ENCODE measurements at regions not wholly inside any gene's neighbourhood (a gene's known extent, or its start where the extent isn't known, plus 50 kb on each side); places are given as distances from the start of the nearest gene placed in this dataset.

DNA sequence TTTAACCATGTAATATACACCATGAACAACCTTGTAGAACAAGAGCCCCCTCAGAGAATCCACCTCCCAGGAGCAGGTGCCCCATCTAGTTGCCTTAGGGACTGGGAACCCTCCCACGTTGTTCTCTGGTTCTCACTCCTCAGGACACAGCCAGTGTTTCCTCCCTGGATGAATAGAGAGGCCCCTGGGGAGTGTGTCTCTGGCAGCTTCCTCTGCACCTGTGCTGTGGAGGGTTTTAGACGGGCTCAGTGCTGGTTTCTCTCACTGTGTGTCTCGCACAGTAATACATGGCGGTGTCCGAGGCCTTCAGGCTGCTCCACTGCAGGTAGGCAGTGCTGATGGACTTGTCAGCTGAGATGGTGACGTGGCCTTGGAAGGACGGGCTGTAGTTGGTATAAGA, 581.3 kb downstream of the TMEM121 start:
- ChIA-PET POLR2A (no interaction called here), CTCF (no interaction called here)
- no peaks in the 10 kb centered on the region for H3K36me3 ChIP-seq (ENCODE audit: insufficient read depth, low read length)
- TF ChIP-seq, protein P1, sequence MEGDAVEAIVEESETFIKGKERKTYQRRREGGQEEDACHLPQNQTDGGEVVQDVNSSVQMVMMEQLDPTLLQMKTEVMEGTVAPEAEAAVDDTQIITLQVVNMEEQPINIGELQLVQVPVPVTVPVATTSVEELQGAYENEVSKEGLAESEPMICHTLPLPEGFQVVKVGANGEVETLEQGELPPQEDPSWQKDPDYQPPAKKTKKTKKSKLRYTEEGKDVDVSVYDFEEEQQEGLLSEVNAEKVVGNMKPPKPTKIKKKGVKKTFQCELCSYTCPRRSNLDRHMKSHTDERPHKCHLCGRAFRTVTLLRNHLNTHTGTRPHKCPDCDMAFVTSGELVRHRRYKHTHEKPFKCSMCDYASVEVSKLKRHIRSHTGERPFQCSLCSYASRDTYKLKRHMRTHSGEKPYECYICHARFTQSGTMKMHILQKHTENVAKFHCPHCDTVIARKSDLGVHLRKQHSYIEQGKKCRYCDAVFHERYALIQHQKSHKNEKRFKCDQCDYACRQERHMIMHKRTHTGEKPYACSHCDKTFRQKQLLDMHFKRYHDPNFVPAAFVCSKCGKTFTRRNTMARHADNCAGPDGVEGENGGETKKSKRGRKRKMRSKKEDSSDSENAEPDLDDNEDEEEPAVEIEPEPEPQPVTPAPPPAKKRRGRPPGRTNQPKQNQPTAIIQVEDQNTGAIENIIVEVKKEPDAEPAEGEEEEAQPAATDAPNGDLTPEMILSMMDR (IDR thresholded peaks at IDR 0.05): no peak
- no peaks in the 10 kb centered on the region for H3K4me1 Mint-ChIP-seq (ENCODE audit: low read depth)
- no peaks in the 10 kb centered on the region for H3K9me3 Mint-ChIP-seq
- H3K27ac Mint-ChIP-seq: no peak overlapping the region
- no peaks in the 10 kb centered on the region for H3K9me3 ChIP-seq (ENCODE audit: control insufficient read depth in 1 of 2, insufficient read depth in 1 of 2, low read length in 2 of 2)
- no peaks in the 10 kb centered on the region for H3K36me3 Mint-ChIP-seq (ENCODE audit: low read depth)
- intact Hi-C loops (cut with DNase I, micrococcal nuclease): no loop called here
- no peak for ATAC-seq (ENCODE audit: poor library complexity)
- H3K27me3 ChIP-seq (ENCODE audit: control insufficient read depth in 1 of 2, insufficient read depth in 2 of 2, low read length in 2 of 2): peaks cover 0 to 20% of the 10 kb centered on the region in 2 experiments
- H3K4me3 ChIP-seq (ENCODE audit: low read length): no peak overlapping the region
- H3K27me3 Mint-ChIP-seq: peaks cover 20% of the 10 kb centered on the region
- H3K27ac ChIP-seq (ENCODE audit: low read depth in 1 of 2, low read length in 2 of 2): no peak overlapping the region
- no peaks in the 10 kb centered on the region for H3K4me1 ChIP-seq (ENCODE audit: insufficient read depth, low read length)
- no peak overlapping the region for H3K4me3 Mint-ChIP-seq
- DNase-seq: no peak

DNA sequence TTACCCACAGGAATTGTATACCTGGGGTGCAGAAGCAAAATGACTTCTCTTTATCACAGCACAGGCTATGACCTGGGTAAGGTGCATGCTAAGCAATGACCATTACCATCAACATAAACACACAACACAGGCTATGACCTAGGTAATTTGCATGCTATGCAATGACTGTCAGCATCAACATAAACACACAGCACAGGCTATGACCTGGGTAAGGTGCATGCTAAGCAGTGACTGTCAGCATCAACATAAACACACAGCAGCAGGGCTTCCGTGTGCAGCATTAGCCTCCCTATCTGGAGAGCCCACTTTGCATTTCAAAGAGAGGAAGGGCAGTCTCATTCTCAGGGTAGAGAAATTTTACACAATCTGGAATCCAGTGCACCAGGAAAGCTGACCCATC, 583.0 kb downstream of the TMEM121 start:
- intact Hi-C loops (cut with DNase I, micrococcal nuclease): no loop called here
- TF ChIP-seq, protein P1 (IDR thresholded peaks at IDR 0.05): no peak
- Histone ChIP-seq H3K4me3 (ENCODE audit: low read length) (no peak overlapping the region), H3K36me3 (ENCODE audit: insufficient read depth, low read length) (no peaks in the 10 kb centered on the region), H3K9me3 (ENCODE audit: control insufficient read depth in 1 of 2, insufficient read depth in 1 of 2, low read length in 2 of 2) (no peaks in the 10 kb centered on the region), H3K27me3 (ENCODE audit: control insufficient read depth in 1 of 2, insufficient read depth in 2 of 2, low read length in 2 of 2) (peaks cover 0 to 17% of the 10 kb centered on the region in 2 experiments), H3K27ac (ENCODE audit: low read depth in 1 of 2, low read length in 2 of 2) (no peak overlapping the region), H3K4me1 (ENCODE audit: insufficient read depth, low read length) (no peaks in the 10 kb centered on the region)
- ATAC-seq (ENCODE audit: poor library complexity) (no peak), DNase-seq (no peak)
- Mint-ChIP-seq H3K4me1 (ENCODE audit: low read depth) (no peaks in the 10 kb centered on the region), H3K9me3 (no peaks in the 10 kb centered on the region), H3K27ac (no peak overlapping the region), H3K4me3 (no peak overlapping the region), H3K36me3 (ENCODE audit: low read depth) (no peaks in the 10 kb centered on the region), H3K27me3 (peaks cover 12% of the 10 kb centered on the region)
- ChIA-PET CTCF (no interaction called here), POLR2A (no interaction called here)

DNA sequence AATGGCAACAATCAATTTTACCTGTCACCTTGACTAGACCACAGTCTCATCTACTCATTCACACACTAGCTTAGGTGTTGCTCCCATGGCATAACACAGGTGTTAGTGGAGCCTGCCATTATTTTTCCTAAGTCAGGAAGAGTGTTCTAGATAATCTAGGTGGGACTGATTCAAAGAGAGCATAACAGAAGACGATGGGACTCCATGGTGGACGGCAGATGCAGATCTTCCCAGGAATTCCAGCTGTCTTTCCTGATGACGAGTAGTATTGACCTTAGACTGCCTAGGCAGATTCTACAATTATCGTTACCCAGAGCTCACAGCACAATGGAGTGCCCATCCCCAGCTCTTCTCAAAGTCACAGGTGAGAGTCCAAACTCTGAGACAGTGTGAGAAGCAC, 589.0 kb downstream of the TMEM121 start:
- Mint-ChIP-seq H3K27me3 (peaks cover 21% of the 10 kb centered on the region), H3K36me3 (ENCODE audit: low read depth) (no peaks in the 10 kb centered on the region), H3K27ac (peak overlapping the region; percentile 34), H3K4me1 (ENCODE audit: low read depth) (peaks cover 17% of the 10 kb centered on the region), H3K4me3 (peak overlapping the region; percentile 17), H3K9me3 (no peaks in the 10 kb centered on the region)
- ChIA-PET CTCF (interaction anchor here (0.8 to 1.6 kb wide), 4 partner anchors 27 to 353 kb away, joined by 3 to 9 read pairs (median 6); no protein-coding TSS in a partner anchor), POLR2A (no interaction called here)
- intact Hi-C loops (cut with DNase I, micrococcal nuclease): loop anchor here in 1 of 2 experiments (5.0 kb wide), 1 partner anchor 72 kb away; no protein-coding TSS in a partner anchor
- no peak overlapping the region for H3K27ac ChIP-seq (ENCODE audit: low read depth in 1 of 2, low read length in 2 of 2)
- H3K4me3 ChIP-seq (ENCODE audit: low read length): no peak overlapping the region
- H3K9me3 ChIP-seq (ENCODE audit: control insufficient read depth in 1 of 2, insufficient read depth in 1 of 2, low read length in 2 of 2): no peaks in the 10 kb centered on the region
- H3K4me1 ChIP-seq (ENCODE audit: insufficient read depth, low read length): peaks cover 26% of the 10 kb centered on the region
- DNase-seq (no peak), ATAC-seq (ENCODE audit: poor library complexity) (no peak)
- H3K27me3 ChIP-seq (ENCODE audit: control insufficient read depth in 1 of 2, insufficient read depth in 2 of 2, low read length in 2 of 2): peaks cover 0 to 14% of the 10 kb centered on the region in 2 experiments
- H3K36me3 ChIP-seq (ENCODE audit: insufficient read depth, low read length): no peaks in the 10 kb centered on the region
- TF ChIP-seq, protein P1 (IDR thresholded peaks at IDR 0.05): no peak

All from CD4-positive, alpha-beta T cell (primary cell).